Tibial artery (tissue), 4 donors: ENCODE measurements at regions not wholly inside any gene's neighbourhood (a gene's known extent, or its start where the extent isn't known, plus 50 kb on each side); places are given as distances from the start of the nearest gene placed in this dataset.

Source experiments
- DNase-seq, 2 donors: peaks; one replicate each; pipeline ENCODE4 v3.0.0-alpha.2; 2019
- H3K27ac ChIP-seq, 2 donors: fragments of 200-600 bp; sonication (generic) in 1 of 2; 1 replicate in 1 of 2; 2 replicates in 1 of 2; pipeline ENCODE4 v1.5.1; 2018 to 2019; ENCODE audit warnings: mild to moderate bottlenecking in 1 of 2
- H3K27me3 ChIP-seq, 2 donors: fragments of 200-600 bp; sonication (generic) in 1 of 2; one replicate each; pipeline versions ENCODE4 v1.5.1 to v1.6.0; 2016 to 2019
- H3K36me3 ChIP-seq, 3 donors: fragments of 200-600 bp; sonication (generic) in 2 of 3; one replicate each; pipeline ENCODE4 v1.5.1; 2016 to 2019; ENCODE audit warnings: mild to moderate bottlenecking in 2 of 3
- H3K4me1 ChIP-seq, 4 donors: fragments of 200-600 bp; sonication (generic) in 2 of 4; 1 replicate in 3 of 4; 2 replicates in 1 of 4; pipeline ENCODE4 v1.5.1; 2016 to 2019
- H3K4me3 ChIP-seq, 2 donors: fragments of 200-600 bp; sonication (generic) in 1 of 2; 1 replicate in 1 of 2; 2 replicates in 1 of 2; pipeline ENCODE4 v1.5.1; 2018 to 2019; ENCODE audit warnings: mild to moderate bottlenecking in 2 of 2
- H3K9me3 ChIP-seq, 3 donors: fragments of 200-600 bp; sonication (generic) in 1 of 3; one replicate each; pipeline ENCODE4 v1.5.1; 2016 to 2019
- intact Hi-C: fragments of 100-400 bp; cut with DNase I; formaldehyde crosslinking; loops from one replicate; pipeline ENCODE4 v1.15.0; 2023; ENCODE audit warnings: low total_unique reads
- TF ChIP-seq, protein P1 (sequence below), 2 experiments: fragments of 200-600 bp in 1 of 2; fragments of 450-650 bp in 1 of 2; IDR thresholded peaks; one replicate each; pipeline ENCODE4 v1.5.1; 2017 to 2019; ENCODE audit warnings: antibody characterized with exemption in 2 of 2, mild to moderate bottlenecking in 1 of 2, moderate library complexity in 1 of 2

DNA sequence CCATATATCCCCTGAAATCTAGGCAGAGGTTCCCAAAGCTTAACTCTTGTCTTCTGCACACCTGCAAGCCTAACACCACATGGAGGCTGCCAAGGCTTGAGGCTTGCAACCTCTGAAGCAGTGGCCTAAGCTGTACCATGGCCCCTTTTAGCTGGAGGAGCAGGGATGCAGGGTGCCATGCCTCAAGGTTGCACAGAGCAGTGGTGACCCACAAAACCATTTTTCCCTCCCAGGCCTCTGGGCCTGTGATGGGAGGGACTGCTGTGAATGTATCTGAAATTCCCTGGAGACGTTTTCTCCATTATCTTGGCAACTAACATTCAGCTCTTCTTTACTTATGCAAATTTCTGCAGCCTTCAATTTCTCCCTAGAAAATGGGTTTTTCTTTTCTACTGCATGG lies 210.0 kb upstream of the KITLG start:
- no peaks in the 10 kb centered on the region for H3K4me1 ChIP-seq
- H3K36me3 ChIP-seq = no peaks in the 10 kb centered on the region
- DNase-seq = no peak
- no peak overlapping the region for H3K4me3 ChIP-seq
- no peaks in the 10 kb centered on the region for H3K9me3 ChIP-seq
- intact Hi-C loops = no loop called here
- no peak overlapping the region for H3K27ac ChIP-seq
- H3K27me3 ChIP-seq = no peaks in the 10 kb centered on the region
- TF ChIP-seq, protein P1, sequence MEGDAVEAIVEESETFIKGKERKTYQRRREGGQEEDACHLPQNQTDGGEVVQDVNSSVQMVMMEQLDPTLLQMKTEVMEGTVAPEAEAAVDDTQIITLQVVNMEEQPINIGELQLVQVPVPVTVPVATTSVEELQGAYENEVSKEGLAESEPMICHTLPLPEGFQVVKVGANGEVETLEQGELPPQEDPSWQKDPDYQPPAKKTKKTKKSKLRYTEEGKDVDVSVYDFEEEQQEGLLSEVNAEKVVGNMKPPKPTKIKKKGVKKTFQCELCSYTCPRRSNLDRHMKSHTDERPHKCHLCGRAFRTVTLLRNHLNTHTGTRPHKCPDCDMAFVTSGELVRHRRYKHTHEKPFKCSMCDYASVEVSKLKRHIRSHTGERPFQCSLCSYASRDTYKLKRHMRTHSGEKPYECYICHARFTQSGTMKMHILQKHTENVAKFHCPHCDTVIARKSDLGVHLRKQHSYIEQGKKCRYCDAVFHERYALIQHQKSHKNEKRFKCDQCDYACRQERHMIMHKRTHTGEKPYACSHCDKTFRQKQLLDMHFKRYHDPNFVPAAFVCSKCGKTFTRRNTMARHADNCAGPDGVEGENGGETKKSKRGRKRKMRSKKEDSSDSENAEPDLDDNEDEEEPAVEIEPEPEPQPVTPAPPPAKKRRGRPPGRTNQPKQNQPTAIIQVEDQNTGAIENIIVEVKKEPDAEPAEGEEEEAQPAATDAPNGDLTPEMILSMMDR (IDR thresholded peaks at IDR 0.05) = no peak

DNA sequence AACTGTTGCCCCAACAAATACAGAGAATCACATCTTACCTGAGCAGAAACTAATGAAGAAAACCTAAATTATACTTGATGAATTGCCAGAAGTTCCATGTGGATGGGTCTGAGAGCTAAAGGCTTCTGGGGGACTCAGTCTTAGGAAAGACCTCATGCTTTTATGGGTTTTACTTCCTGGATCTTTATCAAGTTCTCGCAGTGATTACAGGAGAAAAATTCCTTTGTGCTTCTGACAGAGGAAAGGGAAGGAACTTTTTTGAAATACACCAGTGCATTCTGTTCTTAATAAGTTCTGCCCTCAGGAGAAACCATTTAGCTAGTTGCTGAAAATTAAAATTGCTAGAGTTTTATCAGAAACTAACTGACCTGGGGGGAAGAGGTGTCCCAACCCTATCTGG lies 203.9 kb upstream of the KITLG start:
- no peak for DNase-seq
- Histone ChIP-seq H3K9me3 (no peaks in the 10 kb centered on the region), H3K4me1 (no peaks in the 10 kb centered on the region), H3K27me3 (no peaks in the 10 kb centered on the region), H3K36me3 (no peaks in the 10 kb centered on the region), H3K4me3 (no peak overlapping the region), H3K27ac (no peak overlapping the region)
- TF ChIP-seq, protein P1 (IDR thresholded peaks at IDR 0.05) = no peak
- intact Hi-C loops = no loop called here

DNA sequence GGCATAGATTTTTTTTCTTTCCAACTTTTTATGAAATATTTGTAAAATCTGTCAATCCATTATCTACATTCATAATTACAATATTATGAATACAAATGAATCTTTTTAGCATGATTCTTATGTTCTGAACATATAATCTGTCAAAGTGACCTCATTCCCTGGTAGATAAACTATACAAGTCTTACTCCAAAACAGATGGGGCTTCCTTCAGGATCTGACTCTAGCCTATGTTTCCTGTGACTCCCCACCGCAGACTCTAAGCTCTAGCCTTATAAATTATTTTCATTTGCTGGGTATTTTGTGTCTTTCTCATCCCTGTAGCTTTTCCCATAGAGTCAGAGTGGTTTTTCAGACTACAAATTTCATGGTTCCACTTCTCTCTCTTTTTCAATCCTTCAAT lies 202.1 kb upstream of the KITLG start:
- Histone ChIP-seq H3K27me3 (no peaks in the 10 kb centered on the region), H3K36me3 (no peaks in the 10 kb centered on the region), H3K9me3 (no peaks in the 10 kb centered on the region), H3K27ac (no peak overlapping the region), H3K4me1 (no peaks in the 10 kb centered on the region), H3K4me3 (no peak overlapping the region)
- intact Hi-C loops = no loop called here
- DNase-seq = no peak
- TF ChIP-seq, protein P1 (IDR thresholded peaks at IDR 0.05) = no peak

DNA sequence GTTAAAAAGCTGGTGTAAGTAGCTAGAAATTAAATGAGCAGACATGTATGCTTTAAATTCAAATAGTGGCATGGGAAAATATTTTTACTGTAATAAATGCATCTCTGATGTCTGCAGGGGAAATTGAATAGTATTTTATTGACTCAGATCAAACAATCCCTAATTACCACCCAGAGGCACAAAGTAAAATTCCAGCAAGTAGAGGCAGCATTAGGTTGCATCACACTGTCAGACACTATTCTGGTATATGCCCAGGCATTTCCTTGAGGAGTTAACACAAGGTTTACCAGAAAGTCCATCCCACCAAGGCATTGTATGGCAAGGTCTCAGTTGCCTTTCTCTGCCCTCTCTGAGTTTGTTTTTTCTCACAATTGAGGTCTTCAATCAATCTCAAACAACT lies 201.6 kb upstream of the KITLG start:
- Histone ChIP-seq H3K9me3 (no peaks in the 10 kb centered on the region), H3K36me3 (no peaks in the 10 kb centered on the region), H3K4me1 (no peaks in the 10 kb centered on the region), H3K4me3 (no peak overlapping the region), H3K27ac (no peak overlapping the region), H3K27me3 (no peaks in the 10 kb centered on the region)
- intact Hi-C loops = no loop called here
- no peak for DNase-seq
- TF ChIP-seq, protein P1 (IDR thresholded peaks at IDR 0.05) = no peak

DNA sequence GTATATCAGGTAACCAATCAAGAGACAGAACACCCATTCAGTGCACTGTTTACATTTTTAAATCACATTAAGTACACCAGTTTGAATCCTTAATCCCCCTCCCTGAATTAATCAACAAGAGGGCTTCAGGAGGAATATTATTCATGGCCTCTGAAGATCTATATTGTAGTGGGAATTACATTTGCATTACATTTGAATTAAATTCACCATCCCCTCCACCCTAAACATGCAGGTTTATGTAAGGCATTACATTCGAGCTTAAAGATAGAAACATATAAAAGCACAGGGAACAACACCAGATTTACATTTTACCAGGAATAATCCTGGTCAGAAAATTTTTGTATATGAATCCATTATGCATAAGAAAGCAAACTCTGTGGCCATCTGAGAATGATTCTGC lies 197.8 kb upstream of the KITLG start:
- Histone ChIP-seq H3K36me3 (no peaks in the 10 kb centered on the region), H3K4me1 (no peaks in the 10 kb centered on the region), H3K9me3 (no peaks in the 10 kb centered on the region), H3K27me3 (no peaks in the 10 kb centered on the region), H3K27ac (no peak overlapping the region), H3K4me3 (no peak overlapping the region)
- intact Hi-C loops = no loop called here
- TF ChIP-seq, protein P1 (IDR thresholded peaks at IDR 0.05) = no peak
- DNase-seq = no peak

DNA sequence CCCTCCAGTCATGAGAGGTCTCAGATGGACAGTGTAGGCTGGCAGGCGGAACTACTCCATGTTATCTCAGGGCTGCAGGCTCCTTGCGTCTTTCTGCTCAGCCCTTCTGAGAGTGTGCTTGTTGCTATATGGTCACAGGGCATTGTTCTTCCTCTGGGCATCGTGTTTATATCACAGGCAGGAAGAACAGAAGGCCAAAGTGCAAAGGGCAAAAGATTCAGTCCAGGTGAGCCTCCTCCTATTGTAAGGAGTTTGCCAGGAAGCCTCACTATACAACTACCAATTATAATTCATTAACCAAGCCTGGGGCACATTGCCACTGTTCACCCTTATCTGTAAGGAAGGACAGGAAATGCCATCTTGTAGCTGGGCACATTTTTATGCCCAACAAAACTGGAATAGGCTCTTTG lies 195.5 kb upstream of the KITLG start:
- Histone ChIP-seq H3K4me1 (no peaks in the 10 kb centered on the region), H3K4me3 (no peak overlapping the region), H3K9me3 (no peaks in the 10 kb centered on the region), H3K36me3 (no peaks in the 10 kb centered on the region), H3K27ac (no peak overlapping the region), H3K27me3 (no peaks in the 10 kb centered on the region)
- TF ChIP-seq, protein P1 (IDR thresholded peaks at IDR 0.05) = no peak
- no peak for DNase-seq
- intact Hi-C loops = no loop called here
